ENCODE measurements at regions not wholly inside any gene's neighbourhood (a gene's known extent, or its start where the extent isn't known, plus 50 kb on each side); places are given as distances from the start of the nearest gene placed in this dataset.

- no peak for TF ChIP-seq CTCF (IDR thresholded peaks at IDR 0.05)
- Mint-ChIP-seq H3K36me3 (ENCODE audit: low read depth) (no peaks in the 10 kb centered on the region), H3K27ac (no peak overlapping the region), H3K4me3 (no peak overlapping the region), H3K4me1 (peaks cover 23% of the 10 kb centered on the region), H3K27me3 (ENCODE audit: low read depth, poor library complexity) (peaks cover 23% of the 10 kb centered on the region), H3K9me3 (peaks cover 9% of the 10 kb centered on the region)
- no peak for DNase-seq
These were observed 201.6 kb upstream of the IRX1 start for GRCh38 chr5:3393920-3394597.

GRCh38 chr5:3393122-3393919 lies 202.3 kb upstream of the IRX1 start:
- Mint-ChIP-seq H3K27me3 (ENCODE audit: low read depth, poor library complexity) (peaks cover 30% of the 10 kb centered on the region), H3K4me3 (no peak overlapping the region), H3K27ac (no peak overlapping the region), H3K9me3 (peaks cover 2% of the 10 kb centered on the region), H3K4me1 (peaks cover 23% of the 10 kb centered on the region), H3K36me3 (ENCODE audit: low read depth) (no peaks in the 10 kb centered on the region)
- DNase-seq = no peak
- no peak for TF ChIP-seq CTCF (IDR thresholded peaks at IDR 0.05)

GRCh38 chr5:3392306-3392939 lies 203.2 kb upstream of the IRX1 start:
- DNase-seq = no peak
- no peak overlapping the region for H3K4me3 Mint-ChIP-seq
- peaks cover 35% of the 10 kb centered on the region for H3K27me3 Mint-ChIP-seq (ENCODE audit: low read depth, poor library complexity)
- no peaks in the 10 kb centered on the region for H3K36me3 Mint-ChIP-seq (ENCODE audit: low read depth)
- TF ChIP-seq CTCF (IDR thresholded peaks at IDR 0.05) = no peak
- H3K27ac Mint-ChIP-seq = no peak overlapping the region
- H3K9me3 Mint-ChIP-seq = no peaks in the 10 kb centered on the region
- peaks cover 23% of the 10 kb centered on the region for H3K4me1 Mint-ChIP-seq

- no peak for TF ChIP-seq CTCF (IDR thresholded peaks at IDR 0.05)
- H3K9me3 Mint-ChIP-seq = no peaks in the 10 kb centered on the region
- no peak overlapping the region for H3K4me3 Mint-ChIP-seq
- peaks cover 28% of the 10 kb centered on the region for H3K4me1 Mint-ChIP-seq
- H3K27ac Mint-ChIP-seq = no peak overlapping the region
- no peak for DNase-seq
- H3K36me3 Mint-ChIP-seq (ENCODE audit: low read depth) = no peaks in the 10 kb centered on the region
- H3K27me3 Mint-ChIP-seq (ENCODE audit: low read depth, poor library complexity) = peaks cover 35% of the 10 kb centered on the region
These were observed 204.4 kb upstream of the IRX1 start for GRCh38 chr5:3391210-3391609.

- DNase-seq = no peak
- no peak overlapping the region for H3K4me3 Mint-ChIP-seq
- H3K9me3 Mint-ChIP-seq = no peaks in the 10 kb centered on the region
- no peaks in the 10 kb centered on the region for H3K36me3 Mint-ChIP-seq (ENCODE audit: low read depth)
- H3K27ac Mint-ChIP-seq = no peak overlapping the region
- H3K27me3 Mint-ChIP-seq (ENCODE audit: low read depth, poor library complexity) = peaks cover 30% of the 10 kb centered on the region
- H3K4me1 Mint-ChIP-seq = peaks cover 23% of the 10 kb centered on the region
- no peak for TF ChIP-seq CTCF (IDR thresholded peaks at IDR 0.05)
These were observed 206.1 kb upstream of the IRX1 start for GRCh38 chr5:3389471-3390026.
